Mesenchymal stem cell (in vitro differentiated cells and primary cell): ENCODE measurements at regions not wholly inside any gene's neighbourhood (a gene's known extent, or its start where the extent isn't known, plus 50 kb on each side); places are given as distances from the start of the nearest gene placed in this dataset.
A peak's percentile ranks its signal among the peaks of the same experiment; 100 is the strongest.

Experiments used
- DNase-seq: peaks from one replicate; pipeline ENCODE4 v3.0.0-alpha.2; 2013
- H2AFZ ChIP-seq: one replicate; pipeline ENCODE4 v1.6.1; 2013; ENCODE audit warnings: low read depth, mild to moderate bottlenecking, control low read depth, inconsistent platforms, low read length, moderate library complexity
- H2AK5ac ChIP-seq: 2 replicates; pipeline ENCODE4 v1.6.1; 2013; ENCODE audit warnings: low read length, moderate library complexity, mild to moderate bottlenecking, inconsistent platforms; ENCODE audit not compliant: severe bottlenecking
- H2BK120ac ChIP-seq: one replicate; pipeline ENCODE4 v1.6.1; 2013; ENCODE audit warnings: low read depth, mild to moderate bottlenecking, inconsistent platforms, low read length, moderate library complexity
- H2BK12ac ChIP-seq, 2 experiments: one replicate each; pipeline ENCODE4 v1.6.1; 2013; ENCODE audit warnings: inconsistent platforms in 2 of 2, low read length in 2 of 2, mild to moderate bottlenecking in 2 of 2, moderate library complexity in 2 of 2, control low read depth in 1 of 2
- H2BK15ac ChIP-seq: one replicate; pipeline ENCODE4 v1.6.1; 2013; ENCODE audit warnings: mild to moderate bottlenecking, low read depth, inconsistent platforms; ENCODE audit not compliant: poor library complexity, severe bottlenecking
- H2BK5ac ChIP-seq: 2 replicates; pipeline ENCODE4 v1.6.1; 2013; ENCODE audit warnings: low read depth, mild to moderate bottlenecking, low read length, control low read depth, inconsistent platforms; ENCODE audit not compliant: poor library complexity, severe bottlenecking
- H3K14ac ChIP-seq, 2 experiments: one replicate each; pipeline ENCODE4 v1.6.1; 2013; ENCODE audit warnings: inconsistent platforms in 2 of 2, low read length in 2 of 2, control low read depth in 1 of 2, mild to moderate bottlenecking in 1 of 2, moderate library complexity in 1 of 2
- H3K18ac ChIP-seq, 2 experiments: one replicate each; pipeline ENCODE4 v1.6.1; 2013; ENCODE audit warnings: inconsistent platforms in 2 of 2, low read length in 2 of 2, control low read depth in 1 of 2, low read depth in 1 of 2, mild to moderate bottlenecking in 1 of 2
- H3K23ac ChIP-seq, 2 experiments: one replicate each; pipeline ENCODE4 v1.6.1; 2013; ENCODE audit warnings: inconsistent platforms in 2 of 2, low read length in 2 of 2, mild to moderate bottlenecking in 2 of 2, moderate library complexity in 2 of 2, control low read depth in 1 of 2
- H3K27ac ChIP-seq: 2 replicates; pipeline ENCODE4 v1.5.1; 2013; ENCODE audit warnings: mild to moderate bottlenecking, moderate library complexity, low read length, control low read depth, inconsistent platforms; ENCODE audit not compliant: poor library complexity, severe bottlenecking
- H3K27me3 ChIP-seq, 2 experiments: 2 replicates each; pipeline versions ENCODE4 v1.6.1 to v1.7.0; 2013; ENCODE audit warnings: low read length in 2 of 2, mild to moderate bottlenecking in 2 of 2, moderate library complexity in 2 of 2, control low read depth in 1 of 2, inconsistent platforms in 1 of 2; ENCODE audit not compliant: control insufficient read depth in 1 of 2, insufficient read depth in 1 of 2
- H3K36me3 ChIP-seq, 2 experiments: 2 replicates each; pipeline versions ENCODE4 v1.6.1 to v1.7.0; 2013; ENCODE audit warnings: low read length in 2 of 2, control low read depth in 1 of 2, inconsistent platforms in 1 of 2, low read depth in 1 of 2, mild to moderate bottlenecking in 1 of 2; ENCODE audit not compliant: insufficient read depth in 2 of 2, control insufficient read depth in 1 of 2
- H3K4ac ChIP-seq, 2 experiments: one replicate each; pipeline ENCODE4 v1.6.1; 2013; ENCODE audit warnings: inconsistent platforms in 2 of 2, low read length in 2 of 2, mild to moderate bottlenecking in 2 of 2, moderate library complexity in 2 of 2, control low read depth in 1 of 2, low read depth in 1 of 2
- H3K4me1 ChIP-seq: 2 replicates; pipeline ENCODE4 v1.6.1; 2013; ENCODE audit warnings: low read depth, low read length, control low read depth; ENCODE audit not compliant: control insufficient read depth, insufficient read depth
- H3K4me2 ChIP-seq: 2 replicates; pipeline ENCODE4 v1.6.1; 2013; ENCODE audit warnings: low read length, mild to moderate bottlenecking, inconsistent platforms; ENCODE audit not compliant: poor library complexity, severe bottlenecking
- H3K4me3 ChIP-seq, 2 experiments: 2 replicates each; pipeline versions ENCODE4 v1.5.1 to v1.7.0; 2013; ENCODE audit warnings: low read length in 2 of 2, mild to moderate bottlenecking in 2 of 2, control low read depth in 1 of 2, low read depth in 1 of 2; ENCODE audit not compliant: insufficient read depth in 1 of 2
- H3K79me1 ChIP-seq: replicated peaks from 2 replicates; pipeline ENCODE4 v1.6.1; 2013; ENCODE audit warnings: mild to moderate bottlenecking, control low read depth, low read length, inconsistent platforms; ENCODE audit not compliant: poor library complexity, severe bottlenecking
- H3K9ac ChIP-seq: 2 replicates; pipeline ENCODE4 v1.7.0; 2013; ENCODE audit warnings: mild to moderate bottlenecking, low read length, moderate library complexity
- H3K9me3 ChIP-seq: 2 replicates; pipeline ENCODE4 v1.7.0; 2013; ENCODE audit warnings: mild to moderate bottlenecking, low read length; ENCODE audit not compliant: control insufficient read depth
- H4K8ac ChIP-seq: one replicate; pipeline ENCODE4 v1.6.1; 2013; ENCODE audit warnings: inconsistent platforms, mild to moderate bottlenecking, low read length, moderate library complexity
- H4K91ac ChIP-seq: one replicate; pipeline ENCODE4 v1.6.1; 2013; ENCODE audit warnings: mild to moderate bottlenecking, low read length, inconsistent platforms
- WGBS: methylation state at CpG from one replicate; pipeline ENCODE4 v1.1.7; 2013; ENCODE audit warnings: mixed read lengths; 5-methylcytosine and 5-hydroxymethylcytosine counted together

DNA sequence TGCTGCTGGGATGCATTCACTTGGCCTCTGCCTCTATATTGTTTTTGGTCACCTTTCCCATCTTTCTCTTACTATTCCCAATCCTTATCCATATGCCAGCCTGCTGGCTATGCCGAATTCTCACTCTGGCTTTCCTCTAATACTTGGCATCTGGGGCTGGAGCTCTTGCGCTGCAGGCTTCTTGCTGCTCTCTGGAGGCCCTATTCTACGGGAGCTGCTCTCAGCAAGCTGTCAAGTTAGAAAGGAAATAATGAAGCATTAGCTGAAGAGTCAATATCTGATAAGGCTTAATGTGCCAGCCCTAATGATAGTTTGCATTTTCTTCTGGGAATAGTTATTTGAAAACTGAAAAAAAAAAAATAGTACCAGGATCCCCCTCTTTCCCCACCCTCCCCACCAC lies 125.3 kb upstream of the CYYR1 start:
- Histone ChIP-seq H3K4me3 (no peak overlapping the region), H3K9me3 (no peaks in the 10 kb centered on the region), H4K8ac (no peak overlapping the region), H2BK5ac (no peak overlapping the region), H2BK120ac (no peak overlapping the region), H3K23ac (no peak overlapping the region), H3K4me2 (no peak overlapping the region), H4K91ac (no peak overlapping the region), H3K18ac (no peak overlapping the region), H3K4ac (no peak overlapping the region), H2AK5ac (no peak overlapping the region), H3K36me3 (no peaks in the 10 kb centered on the region), H2BK12ac (no peak overlapping the region), H3K14ac (no peak overlapping the region), H3K79me1 (no peaks in the 10 kb centered on the region), H3K4me1 (no peaks in the 10 kb centered on the region), H2AFZ (no peak overlapping the region), H3K27ac (no peak overlapping the region), H3K9ac (no peak overlapping the region), H2BK15ac (no peak overlapping the region), H3K27me3 (peaks cover 7 to 8% of the 10 kb centered on the region in 2 experiments)
- no peak for DNase-seq
- WGBS, result 72% methylated on average over 3 of the region's 3 CpGs

DNA sequence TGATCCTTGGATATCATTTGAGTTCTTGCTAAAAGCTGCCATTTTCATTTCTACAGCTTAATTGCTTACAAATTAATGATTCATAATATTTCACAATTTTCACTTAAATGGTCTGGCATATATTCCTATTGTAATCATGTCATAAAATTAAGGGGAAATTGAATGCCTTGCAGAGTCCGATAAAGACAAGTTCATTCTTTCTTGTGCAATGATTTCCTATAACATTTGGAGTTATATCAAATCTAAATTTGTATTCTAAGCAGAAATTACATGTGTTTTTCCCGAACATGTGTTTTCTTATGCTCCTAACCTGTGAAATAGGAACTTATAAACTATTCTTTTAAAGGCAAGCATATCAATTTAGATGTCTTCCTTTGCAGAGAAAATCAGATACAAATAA lies 118.3 kb upstream of the CYYR1 start:
- WGBS, result no CpG with 5 or more reads among the region's 2 CpGs
- H3K23ac ChIP-seq, result no peak overlapping the region
- peaks cover 22% of the 10 kb centered on the region for H3K9me3 ChIP-seq

DNA sequence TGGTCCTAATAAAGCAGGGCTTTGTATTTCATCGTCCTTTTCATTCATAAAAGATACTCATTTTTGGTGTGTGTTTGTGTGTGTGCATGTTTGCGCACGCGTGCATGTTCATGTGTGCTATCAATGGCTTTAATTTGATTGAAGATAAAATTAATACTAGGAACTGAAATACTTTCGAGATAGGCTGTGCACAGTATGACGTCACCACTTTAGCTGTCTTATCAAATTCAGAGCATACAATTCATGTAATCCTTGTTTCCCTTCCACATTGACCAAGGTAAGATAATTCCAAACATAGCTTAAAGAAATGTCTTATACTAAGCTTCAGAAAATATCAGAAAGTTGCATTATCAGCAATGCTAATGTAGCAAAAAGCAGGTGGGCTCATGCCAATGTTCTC lies 113.6 kb upstream of the CYYR1 start:
- Histone ChIP-seq H4K91ac (no peak overlapping the region), H2AFZ (no peak overlapping the region), H3K9me3 (peaks cover 22% of the 10 kb centered on the region), H3K4me3 (no peak overlapping the region), H3K18ac (no peak overlapping the region), H3K9ac (no peak overlapping the region), H3K4me2 (no peak overlapping the region), H3K27ac (no peak overlapping the region), H2BK120ac (no peak overlapping the region), H3K23ac (no peak overlapping the region), H3K4ac (no peak overlapping the region), H2BK12ac (no peak overlapping the region), H2BK5ac (no peak overlapping the region), H2BK15ac (no peak overlapping the region), H3K27me3 (no peaks in the 10 kb centered on the region), H3K4me1 (no peaks in the 10 kb centered on the region), H3K14ac (no peak overlapping the region), H3K36me3 (no peaks in the 10 kb centered on the region), H2AK5ac (no peak overlapping the region), H4K8ac (no peak overlapping the region), H3K79me1 (no peaks in the 10 kb centered on the region)
- no peak for DNase-seq
- 94% methylated on average over 6 of the region's 6 CpGs for WGBS

More for the DNA sequence above, 118.3 kb upstream of the CYYR1 start:
- H2BK12ac ChIP-seq, result no peak overlapping the region
- no peak overlapping the region for H3K18ac ChIP-seq
- peaks cover 0 to under 1% of the 10 kb centered on the region in 2 experiments for H3K27me3 ChIP-seq
- H3K4me3 ChIP-seq, result no peak overlapping the region
- no peak overlapping the region for H3K27ac ChIP-seq
- H4K91ac ChIP-seq, result no peak overlapping the region
- H2BK15ac ChIP-seq, result no peak overlapping the region
- DNase-seq, result no peak
- no peak overlapping the region for H2AK5ac ChIP-seq
- no peak overlapping the region for H2BK5ac ChIP-seq
- H3K36me3 ChIP-seq, result no peaks in the 10 kb centered on the region
- no peak overlapping the region for H3K14ac ChIP-seq
- no peak overlapping the region for H3K4ac ChIP-seq
- no peak overlapping the region for H3K9ac ChIP-seq
- no peaks in the 10 kb centered on the region for H3K79me1 ChIP-seq
- H3K4me1 ChIP-seq, result no peaks in the 10 kb centered on the region
- no peak overlapping the region for H3K4me2 ChIP-seq
- no peak overlapping the region for H2AFZ ChIP-seq
- H2BK120ac ChIP-seq, result no peak overlapping the region
- H4K8ac ChIP-seq, result no peak overlapping the region

DNA sequence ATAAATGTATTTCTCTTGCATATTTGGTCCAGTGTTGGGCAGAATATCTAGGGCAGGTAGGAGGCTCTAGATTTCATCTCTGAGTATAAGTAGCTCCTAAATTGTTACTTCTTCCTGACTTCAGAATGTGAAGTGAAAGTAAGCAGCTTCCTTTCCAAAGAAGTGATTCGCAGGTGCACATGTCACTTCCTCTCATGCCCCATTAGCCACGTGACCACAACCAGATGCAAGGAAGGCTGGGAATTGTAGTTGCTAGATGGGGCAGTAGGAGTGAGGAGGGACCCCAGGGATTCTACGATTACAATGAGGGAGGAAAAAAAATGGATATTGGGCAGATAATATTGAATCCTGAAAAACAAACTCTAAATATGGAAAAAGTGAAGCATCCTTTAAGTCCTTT lies 113.2 kb upstream of the CYYR1 start:
- no peak overlapping the region for H3K4me2 ChIP-seq
- H3K14ac ChIP-seq, result no peak overlapping the region
- no peak overlapping the region for H3K23ac ChIP-seq
- H3K4me1 ChIP-seq, result no peaks in the 10 kb centered on the region
- no peak overlapping the region for H3K18ac ChIP-seq
- H2BK120ac ChIP-seq, result no peak overlapping the region
- H2BK15ac ChIP-seq, result no peak overlapping the region
- no peak overlapping the region for H3K4ac ChIP-seq
- no peak overlapping the region for H2AFZ ChIP-seq
- peaks cover 22% of the 10 kb centered on the region for H3K9me3 ChIP-seq
- H3K9ac ChIP-seq, result no peak overlapping the region
- DNase-seq, result peak; percentile 9
- no peak overlapping the region for H3K27ac ChIP-seq
- WGBS, result 76% methylated on average over 3 of the region's 3 CpGs
- H2BK5ac ChIP-seq, result no peak overlapping the region
- H2AK5ac ChIP-seq, result no peak overlapping the region
- H3K36me3 ChIP-seq, result no peaks in the 10 kb centered on the region
- H3K27me3 ChIP-seq, result no peaks in the 10 kb centered on the region
- H3K4me3 ChIP-seq, result no peak overlapping the region
- no peak overlapping the region for H4K91ac ChIP-seq
- no peak overlapping the region for H4K8ac ChIP-seq
- H3K79me1 ChIP-seq, result no peaks in the 10 kb centered on the region
- H2BK12ac ChIP-seq, result no peak overlapping the region
